ENCODE measurements at regions not wholly inside any gene's neighbourhood (a gene's known extent, or its start where the extent isn't known, plus 50 kb on each side); places are given as distances from the start of the nearest gene placed in this dataset.
"Not testable (repeated sequence)": the region's sequence is repeated elsewhere in the genome, so short reads cannot be mapped to it uniquely, and the experiment has no call there.

- H3F3A ChIP-seq (ENCODE audit: low read depth) = no peaks in the 10 kb centered on the region
- H3K9me3 ChIP-seq (ENCODE audit: low read depth) = no peaks in the 10 kb centered on the region
- no peak overlapping the region for H2AFZ ChIP-seq (replicated peaks)
- Mint-ChIP-seq H3K27me3 (ENCODE audit: insufficient read depth, low read depth) (no peaks in the 10 kb centered on the region), H3K27ac (no peak overlapping the region), H3K9me3 (no peaks in the 10 kb centered on the region), H3K4me3 (no peak overlapping the region), H3K4me1 (no peaks in the 10 kb centered on the region), H3K36me3 (no peaks in the 10 kb centered on the region)
- no peaks in the 10 kb centered on the region for H3K27me3 ChIP-seq
- TF ChIP-seq EZH2phosphoT487 (IDR thresholded peaks at IDR 0.05) (no peak), EZH2 (IDR thresholded peaks at IDR 0.05) (no peak), CTCF (IDR thresholded peaks at IDR 0.05) (no peak)
- H3K4me1 ChIP-seq = no peaks in the 10 kb centered on the region
- no peaks in the 10 kb centered on the region for H4K20me1 ChIP-seq (ENCODE audit: low read depth)
- no peaks in the 10 kb centered on the region for H3K79me2 ChIP-seq (ENCODE audit: low read depth)
- H3K27ac ChIP-seq = no peak overlapping the region
- no peak for DNase-seq (ENCODE audit: low spot score)
- no peak overlapping the region for H3K9ac ChIP-seq
- H3K4me3 ChIP-seq = no peak overlapping the region
- no peaks in the 10 kb centered on the region for H3K36me3 ChIP-seq
- H3K4me2 ChIP-seq = no peak overlapping the region
Measured at GRCh38 chr6:115540077-115540869, 520.4 kb downstream of the FRK start.

- Histone ChIP-seq H3K4me1 (no peaks in the 10 kb centered on the region), H3K9ac (no peak overlapping the region), H3K79me2 (ENCODE audit: low read depth) (no peaks in the 10 kb centered on the region), H3F3A (ENCODE audit: low read depth) (no peaks in the 10 kb centered on the region), H3K9me3 (ENCODE audit: low read depth) (no peaks in the 10 kb centered on the region), H4K20me1 (ENCODE audit: low read depth) (no peaks in the 10 kb centered on the region), H3K27me3 (no peaks in the 10 kb centered on the region), H3K4me3 (no peak overlapping the region), H3K27ac (no peak overlapping the region), H3K36me3 (no peaks in the 10 kb centered on the region), H3K4me2 (no peak overlapping the region), H2AFZ (replicated peaks) (no peak overlapping the region)
- no peaks in the 10 kb centered on the region for H3K9me3 Mint-ChIP-seq
- H3K4me1 Mint-ChIP-seq = no peaks in the 10 kb centered on the region
- H3K36me3 Mint-ChIP-seq = no peaks in the 10 kb centered on the region
- H3K27ac Mint-ChIP-seq = no peak overlapping the region
- no peak overlapping the region for H3K4me3 Mint-ChIP-seq
- TF ChIP-seq EZH2phosphoT487 (IDR thresholded peaks at IDR 0.05) = no peak
- no peak for TF ChIP-seq CTCF (IDR thresholded peaks at IDR 0.05)
- TF ChIP-seq EZH2 (IDR thresholded peaks at IDR 0.05) = no peak
- no peak for DNase-seq (ENCODE audit: low spot score)
- H3K27me3 Mint-ChIP-seq (ENCODE audit: insufficient read depth, low read depth) = no peaks in the 10 kb centered on the region
Measured at GRCh38 chr6:115539531-115539930, 521.2 kb downstream of the FRK start.

GRCh38 chr6:115524821-115525220 lies 535.9 kb downstream of the FRK start:
- H3F3A ChIP-seq (ENCODE audit: low read depth) = no peaks in the 10 kb centered on the region
- no peaks in the 10 kb centered on the region for H3K36me3 ChIP-seq
- Mint-ChIP-seq H3K27me3 (ENCODE audit: insufficient read depth, low read depth) (peaks cover 2% of the 10 kb centered on the region), H3K36me3 (no peaks in the 10 kb centered on the region), H3K4me1 (no peaks in the 10 kb centered on the region), H3K27ac (no peak overlapping the region), H3K9me3 (peaks cover 20% of the 10 kb centered on the region), H3K4me3 (no peak overlapping the region)
- H3K9me3 ChIP-seq (ENCODE audit: low read depth) = no peaks in the 10 kb centered on the region
- no peak overlapping the region for H3K4me2 ChIP-seq
- no peak overlapping the region for H2AFZ ChIP-seq (replicated peaks)
- H3K27ac ChIP-seq = no peak overlapping the region
- no peak overlapping the region for H3K4me3 ChIP-seq
- H3K9ac ChIP-seq = no peak overlapping the region
- TF ChIP-seq CTCF (IDR thresholded peaks at IDR 0.05) (no peak), EZH2 (IDR thresholded peaks at IDR 0.05) (no peak), EZH2phosphoT487 (IDR thresholded peaks at IDR 0.05) (no peak)
- no peaks in the 10 kb centered on the region for H3K79me2 ChIP-seq (ENCODE audit: low read depth)
- no peaks in the 10 kb centered on the region for H3K4me1 ChIP-seq
- H4K20me1 ChIP-seq (ENCODE audit: low read depth) = no peaks in the 10 kb centered on the region
- H3K27me3 ChIP-seq = no peaks in the 10 kb centered on the region
- DNase-seq (ENCODE audit: low spot score) = no peak

GRCh38 chr6:115521747-115522146 lies 538.9 kb downstream of the FRK start:
- not testable (repeated sequence) for H4K20me1 ChIP-seq (ENCODE audit: low read depth); H3K4me1 Mint-ChIP-seq; H3K9me3 ChIP-seq (ENCODE audit: low read depth); H3K36me3 Mint-ChIP-seq; H3K27me3 ChIP-seq; H3K4me1 ChIP-seq; H3K36me3 ChIP-seq; H3F3A ChIP-seq (ENCODE audit: low read depth); H3K9ac ChIP-seq; H3K27ac ChIP-seq; DNase-seq (ENCODE audit: low spot score); H3K4me3 ChIP-seq; H3K79me2 ChIP-seq (ENCODE audit: low read depth); H3K4me3 Mint-ChIP-seq; H2AFZ ChIP-seq (replicated peaks); H3K4me2 ChIP-seq; H3K27ac Mint-ChIP-seq; H3K27me3 Mint-ChIP-seq (ENCODE audit: insufficient read depth, low read depth)
- peaks cover 20% of the 10 kb centered on the region for H3K9me3 Mint-ChIP-seq

Measured in neural progenitor cell (in vitro differentiated cells).